SU-DHL-6 (cell line): ENCODE measurements at regions not wholly inside any gene's neighbourhood (a gene's known extent, or its start where the extent isn't known, plus 50 kb on each side); places are given as distances from the start of the nearest gene placed in this dataset.

Source experiments
- EZH2phosphoT487 ChIP-seq: fragments of 200-600 bp; sonication (generic), shearing (Covaris generic); conservative IDR thresholded peaks from 2 replicates; pipeline ENCODE4 v1.6.1; 2018; ENCODE audit warnings: mild to moderate bottlenecking, antibody characterized with exemption, low read length, moderate library complexity, mixed read lengths
- TF ChIP-seq, protein P1 (sequence below): fragments of 200-600 bp; sonication (generic); IDR thresholded peaks from one replicate; pipeline ENCODE4 v1.5.1; 2017; ENCODE audit warnings: antibody characterized with exemption, mild to moderate bottlenecking, low read length, moderate library complexity; ENCODE audit not compliant: insufficient read depth, poor library complexity, severe bottlenecking

DNA sequence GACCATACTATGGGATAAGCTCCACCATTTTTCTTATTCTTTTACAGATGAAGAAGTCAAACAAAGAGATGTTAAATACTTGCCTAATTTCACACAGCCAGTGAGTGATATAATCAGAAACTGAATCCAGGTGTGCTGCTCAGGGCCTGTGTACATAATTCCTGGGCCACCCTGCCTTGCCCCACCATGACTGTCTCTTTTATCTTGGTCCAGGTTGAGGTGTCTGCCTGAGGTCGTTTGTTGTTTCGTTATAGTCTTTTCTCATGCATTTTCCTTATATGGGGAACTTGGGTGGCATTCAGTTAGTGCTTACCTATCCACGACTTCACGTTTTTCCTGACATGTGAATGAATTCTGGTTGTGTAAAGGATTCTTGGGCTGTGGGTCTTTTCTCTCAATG, 277.6 kb downstream of the COL12A1 start:
- TF ChIP-seq, protein P1, sequence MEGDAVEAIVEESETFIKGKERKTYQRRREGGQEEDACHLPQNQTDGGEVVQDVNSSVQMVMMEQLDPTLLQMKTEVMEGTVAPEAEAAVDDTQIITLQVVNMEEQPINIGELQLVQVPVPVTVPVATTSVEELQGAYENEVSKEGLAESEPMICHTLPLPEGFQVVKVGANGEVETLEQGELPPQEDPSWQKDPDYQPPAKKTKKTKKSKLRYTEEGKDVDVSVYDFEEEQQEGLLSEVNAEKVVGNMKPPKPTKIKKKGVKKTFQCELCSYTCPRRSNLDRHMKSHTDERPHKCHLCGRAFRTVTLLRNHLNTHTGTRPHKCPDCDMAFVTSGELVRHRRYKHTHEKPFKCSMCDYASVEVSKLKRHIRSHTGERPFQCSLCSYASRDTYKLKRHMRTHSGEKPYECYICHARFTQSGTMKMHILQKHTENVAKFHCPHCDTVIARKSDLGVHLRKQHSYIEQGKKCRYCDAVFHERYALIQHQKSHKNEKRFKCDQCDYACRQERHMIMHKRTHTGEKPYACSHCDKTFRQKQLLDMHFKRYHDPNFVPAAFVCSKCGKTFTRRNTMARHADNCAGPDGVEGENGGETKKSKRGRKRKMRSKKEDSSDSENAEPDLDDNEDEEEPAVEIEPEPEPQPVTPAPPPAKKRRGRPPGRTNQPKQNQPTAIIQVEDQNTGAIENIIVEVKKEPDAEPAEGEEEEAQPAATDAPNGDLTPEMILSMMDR, result no peak
- no peak for TF ChIP-seq EZH2phosphoT487
